Dedifferentiated amniotic fluid mesenchymal stem cell (primary cell): ENCODE measurements at regions not wholly inside any gene's neighbourhood (a gene's known extent, or its start where the extent isn't known, plus 50 kb on each side); places are given as distances from the start of the nearest gene placed in this dataset.
"Not testable (repeated sequence)": the region's sequence is repeated elsewhere in the genome, so short reads cannot be mapped to it uniquely, and the experiment has no call there.

Experiments
- DNase-seq: peaks from one replicate; pipeline ENCODE4 v3.0.0-alpha.2; 2016; ENCODE audit errors: extremely low spot score

DNA sequence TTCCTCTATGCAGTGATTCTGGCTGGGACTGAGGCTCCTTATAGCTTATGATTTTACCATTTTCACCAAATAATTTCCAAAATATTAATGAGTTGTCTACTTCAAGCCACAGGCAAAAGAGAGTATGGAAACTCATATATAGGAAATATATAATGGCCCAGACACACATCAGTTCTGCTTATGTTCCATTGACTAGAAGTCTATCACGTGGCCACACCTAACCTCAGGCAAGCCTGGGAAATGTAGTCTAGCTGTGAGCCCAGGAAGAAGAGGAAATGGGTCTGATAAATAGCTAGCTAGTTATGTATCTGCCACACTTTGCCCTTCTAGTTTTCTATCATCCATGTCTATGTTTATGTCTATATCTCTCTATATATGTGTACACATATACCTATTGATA is 195.1 kb downstream of the OTOL1 start:
- DNase-seq: no peak

DNA sequence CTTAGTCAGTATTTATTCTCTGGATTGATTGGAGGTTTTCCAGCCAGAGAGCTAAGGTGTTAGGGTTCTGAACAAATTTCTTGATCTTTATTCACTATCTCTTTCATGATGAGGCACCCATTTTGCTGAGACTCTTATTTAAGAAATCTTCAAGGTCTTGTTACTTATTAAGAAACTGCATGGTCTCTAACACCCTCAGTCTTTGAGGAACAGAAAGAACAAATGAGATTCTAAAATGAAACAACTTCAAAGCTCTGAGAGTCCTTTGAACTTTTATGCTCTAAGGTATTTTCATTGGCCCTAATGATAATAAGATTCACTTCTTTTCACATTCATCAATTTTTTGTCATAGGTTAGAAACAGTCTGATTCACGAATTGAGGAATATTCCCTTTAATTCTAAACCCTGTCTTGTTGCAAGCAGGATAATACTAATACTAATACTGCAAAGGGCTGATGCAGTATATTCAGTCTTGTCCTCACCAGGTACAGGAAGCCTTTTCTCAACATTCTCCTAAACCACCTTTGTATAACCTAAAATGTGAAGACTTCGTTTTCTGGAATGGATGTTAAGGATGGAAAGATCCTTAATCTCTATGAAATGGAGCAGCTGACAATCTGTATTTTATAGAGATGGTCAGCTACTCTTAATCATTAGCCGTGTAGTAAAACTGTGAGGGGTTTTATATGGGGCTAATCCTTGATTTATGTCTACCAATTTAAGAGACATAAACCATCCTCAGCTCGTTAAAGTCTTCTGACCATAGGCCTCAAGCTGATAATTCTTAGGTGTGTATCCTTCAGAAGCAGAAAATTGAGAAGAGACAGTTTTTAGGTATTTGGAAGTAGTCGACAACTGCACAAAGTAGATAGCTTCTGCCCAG is 198.3 kb downstream of the OTOL1 start:
- DNase-seq: no peak

DNA sequence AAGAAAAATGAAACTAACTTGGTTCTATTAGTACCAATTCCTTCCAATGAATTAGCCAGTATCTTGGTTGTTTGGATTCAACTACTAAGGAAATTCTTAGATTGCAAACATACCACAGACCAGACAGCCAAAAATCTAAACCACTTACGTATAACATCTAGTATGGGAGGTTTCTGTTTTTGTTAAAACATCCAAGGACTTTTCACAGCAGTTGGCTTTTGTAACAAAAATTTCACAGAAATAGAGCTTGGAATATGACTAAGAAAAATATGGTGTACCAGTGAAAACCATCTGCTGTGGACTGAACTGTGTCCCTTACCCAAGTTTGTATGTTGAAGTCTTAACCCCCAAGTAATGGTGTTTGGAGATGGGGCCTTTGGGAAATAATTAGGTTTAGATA is 199.2 kb downstream of the OTOL1 start:
- DNase-seq: no peak

DNA sequence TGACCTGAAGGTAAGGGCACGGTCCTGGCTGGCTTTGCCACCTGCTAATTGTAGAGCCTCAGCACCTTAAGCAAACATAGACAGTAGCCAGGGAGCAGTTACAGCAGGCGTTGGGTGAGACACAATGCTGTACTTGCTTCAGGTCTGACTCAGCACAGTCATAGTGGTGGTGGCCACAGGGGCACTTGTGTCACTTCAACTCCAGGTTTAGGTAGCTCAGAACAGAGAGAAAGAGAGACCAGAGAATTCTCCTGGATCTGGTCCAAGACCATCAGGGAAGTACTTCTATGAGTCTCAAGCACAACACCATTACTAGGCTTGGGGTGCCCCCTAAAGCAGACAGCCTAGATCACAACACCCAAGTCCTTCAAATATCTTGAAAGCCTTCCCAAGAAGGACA is 204.4 kb downstream of the OTOL1 start:
- no peak for DNase-seq

DNA sequence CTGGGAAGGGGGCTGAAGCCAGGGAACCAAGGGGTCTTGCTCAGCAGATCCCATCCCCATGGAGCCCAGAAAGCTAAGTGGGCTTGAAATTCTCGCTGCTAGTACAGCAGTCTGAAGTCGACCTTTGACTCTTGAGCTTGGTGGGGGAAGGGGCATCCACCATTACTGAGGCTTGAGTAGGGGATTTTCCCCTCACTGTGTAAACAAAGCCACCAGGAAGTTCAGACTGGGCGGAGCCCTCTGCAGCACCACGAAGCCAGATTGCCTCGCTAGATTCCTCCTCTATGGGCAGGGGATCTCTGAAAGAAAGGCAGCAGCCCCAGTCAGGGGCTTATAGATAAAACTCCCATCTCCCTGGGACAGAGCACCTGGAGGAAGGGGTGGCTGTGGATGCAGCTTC is 210.6 kb downstream of the OTOL1 start:
- DNase-seq: not testable (repeated sequence)

DNA sequence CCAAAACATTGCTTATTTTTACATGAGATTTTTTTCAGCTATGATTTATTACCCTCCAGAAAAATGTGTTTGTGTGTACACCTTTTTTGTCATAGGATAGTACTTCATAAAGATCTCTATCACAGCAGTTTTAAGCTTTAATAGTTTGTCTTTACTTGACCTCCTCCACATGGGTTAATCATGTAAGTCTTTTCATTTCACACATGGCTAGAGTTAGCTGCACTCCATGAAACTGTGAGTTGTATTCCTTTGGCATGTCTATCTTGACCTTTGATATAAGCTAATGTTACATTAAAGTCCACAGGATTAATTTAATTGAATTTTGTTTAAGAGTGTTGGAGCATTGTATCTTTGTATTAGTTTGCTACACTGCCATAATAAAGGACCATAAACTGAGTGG is 217.1 kb downstream of the OTOL1 start:
- DNase-seq: no peak

DNA sequence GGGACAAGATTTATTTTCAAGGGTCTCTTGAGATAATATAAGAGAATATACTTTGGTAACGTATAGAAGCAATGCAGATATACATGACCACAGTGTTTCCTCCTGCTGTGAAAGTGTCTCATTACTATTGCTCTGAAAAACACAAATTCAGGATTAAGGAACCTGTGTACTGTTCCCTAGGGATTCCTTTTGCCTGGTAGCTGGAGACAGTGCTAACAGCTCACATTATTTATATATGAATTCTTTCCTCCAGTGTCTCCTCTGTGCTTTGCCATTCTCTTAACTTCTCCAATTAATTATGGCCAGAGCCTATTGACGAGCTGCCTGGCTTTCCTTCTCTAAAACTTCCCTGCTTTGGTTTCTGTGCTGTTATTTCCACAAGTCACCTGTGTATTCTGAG is 235.4 kb downstream of the OTOL1 start:
- no peak for DNase-seq

DNA sequence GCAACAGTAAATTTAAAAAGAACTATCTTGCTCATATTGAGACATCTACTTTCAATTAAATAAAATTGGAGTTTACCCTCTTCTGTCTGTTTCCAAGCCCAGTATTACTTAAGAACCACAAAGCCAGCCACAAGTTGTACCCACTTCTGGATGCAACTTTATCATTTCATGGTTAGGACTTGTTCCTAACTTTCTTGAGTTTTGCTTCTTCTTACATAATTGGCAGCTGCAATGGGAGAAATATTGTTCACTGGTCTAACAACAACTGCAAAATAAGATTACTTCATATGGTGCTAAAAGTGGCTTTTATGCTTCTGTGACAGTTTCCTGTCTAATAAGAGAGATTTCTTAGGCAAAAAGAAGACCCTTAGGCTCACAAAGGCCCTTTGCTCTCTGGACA is 240.6 kb downstream of the OTOL1 start:
- no peak for DNase-seq

DNA sequence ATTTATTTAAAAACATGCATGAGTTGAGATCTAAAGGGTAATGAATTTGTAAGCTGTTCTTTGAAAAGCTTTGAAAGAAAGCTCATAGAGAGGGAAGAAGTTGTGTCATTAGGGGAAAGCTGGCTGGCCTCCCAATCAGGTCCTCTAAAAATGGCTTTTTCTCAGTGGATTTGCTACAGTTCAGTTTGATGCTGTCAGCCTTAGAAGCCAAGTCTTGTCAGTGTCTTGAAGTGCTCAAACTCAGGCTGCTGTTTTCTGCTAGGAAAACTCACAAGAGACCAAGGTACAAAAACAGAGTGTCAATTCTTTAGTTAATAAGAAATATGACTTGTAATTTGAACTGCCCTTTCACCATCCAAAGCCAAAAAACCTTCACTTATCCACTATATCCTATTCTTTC is 243.8 kb downstream of the OTOL1 start:
- DNase-seq: no peak

DNA sequence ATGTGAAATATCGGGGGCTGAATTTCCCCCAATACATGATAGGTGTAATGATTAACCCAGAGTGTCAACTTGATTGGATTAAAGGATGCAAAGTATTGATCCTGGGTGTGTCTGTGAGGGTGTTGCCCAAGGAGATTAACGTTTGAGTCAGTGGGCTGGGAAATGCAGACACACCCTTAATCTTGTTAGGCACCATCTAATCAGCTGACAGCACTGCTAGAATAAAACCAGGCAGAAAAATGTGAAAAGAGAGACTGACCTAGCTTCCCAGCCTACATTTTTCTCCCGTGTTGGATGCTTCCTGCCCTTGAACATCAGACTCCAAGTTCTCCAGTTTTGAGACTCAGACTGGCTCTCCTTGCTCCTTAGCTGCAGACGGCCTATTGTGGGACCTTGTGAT is 247.8 kb downstream of the OTOL1 start:
- no peak for DNase-seq

DNA sequence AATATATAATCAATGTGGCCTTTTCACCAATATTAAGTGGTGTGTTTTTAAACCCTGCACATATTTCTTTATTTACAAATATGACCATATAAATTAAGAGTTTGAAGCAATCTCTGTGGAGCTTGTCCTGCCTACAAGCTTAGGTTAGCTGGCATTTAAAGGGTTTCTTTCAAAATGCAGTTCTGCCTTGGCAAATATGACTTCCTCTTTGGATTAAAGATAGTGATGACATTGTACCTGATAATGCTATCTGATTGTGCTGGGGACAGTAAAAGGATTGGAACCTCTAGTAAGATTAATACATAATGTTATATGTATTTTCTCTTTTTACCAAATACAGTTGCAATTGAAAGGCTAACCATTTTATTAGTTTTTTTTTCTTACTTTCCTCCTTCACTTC is 249.1 kb downstream of the OTOL1 start:
- no peak for DNase-seq

DNA sequence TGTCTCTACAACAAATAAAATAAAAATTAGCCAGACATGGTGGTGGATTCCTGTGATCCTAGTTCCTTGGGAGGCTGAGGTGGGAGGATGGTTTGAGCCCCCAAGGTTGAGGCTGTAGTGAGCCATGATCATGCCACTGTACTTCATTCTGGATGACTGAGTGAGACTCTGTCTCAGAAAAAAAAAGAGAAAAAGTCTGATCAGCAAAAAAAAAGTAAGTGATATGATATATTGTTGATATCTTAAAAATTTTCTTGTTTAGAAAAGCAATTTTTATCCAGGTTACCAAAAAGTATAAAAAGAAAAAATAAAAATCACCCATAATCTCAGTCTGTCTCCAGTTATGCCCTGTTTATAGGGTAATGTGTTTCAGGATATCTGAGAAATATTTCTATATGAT is 251.4 kb downstream of the OTOL1 start:
- no peak for DNase-seq

DNA sequence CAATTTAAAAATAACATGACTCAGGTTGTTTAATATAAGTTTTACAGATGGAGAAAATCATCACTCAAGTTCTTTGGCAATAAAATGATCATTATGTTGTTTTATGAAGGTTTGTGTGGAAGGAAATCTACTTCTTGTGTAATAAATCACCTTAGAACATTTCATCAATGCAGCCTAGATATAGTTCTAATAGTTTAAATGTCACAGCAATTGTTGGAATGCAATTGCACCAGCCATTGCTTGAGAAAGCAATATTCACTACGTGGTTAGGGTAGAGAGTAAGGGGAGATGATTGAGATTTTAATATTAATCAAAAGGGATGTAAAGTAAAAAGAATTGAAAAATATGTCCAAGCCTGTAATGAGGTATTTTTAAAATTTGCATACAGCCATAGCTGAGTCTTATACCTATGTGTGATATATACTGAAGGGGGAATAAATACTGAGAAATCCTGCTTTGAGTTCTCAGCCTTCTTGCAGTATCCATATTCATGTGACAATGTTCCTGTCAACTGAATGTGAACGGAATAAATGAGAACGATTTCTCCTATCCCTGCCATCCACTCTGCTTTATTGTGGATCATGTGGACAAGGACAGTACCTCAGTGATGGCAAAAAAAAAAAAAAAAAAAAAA is 257.9 kb downstream of the OTOL1 start:
- no peak for DNase-seq

DNA sequence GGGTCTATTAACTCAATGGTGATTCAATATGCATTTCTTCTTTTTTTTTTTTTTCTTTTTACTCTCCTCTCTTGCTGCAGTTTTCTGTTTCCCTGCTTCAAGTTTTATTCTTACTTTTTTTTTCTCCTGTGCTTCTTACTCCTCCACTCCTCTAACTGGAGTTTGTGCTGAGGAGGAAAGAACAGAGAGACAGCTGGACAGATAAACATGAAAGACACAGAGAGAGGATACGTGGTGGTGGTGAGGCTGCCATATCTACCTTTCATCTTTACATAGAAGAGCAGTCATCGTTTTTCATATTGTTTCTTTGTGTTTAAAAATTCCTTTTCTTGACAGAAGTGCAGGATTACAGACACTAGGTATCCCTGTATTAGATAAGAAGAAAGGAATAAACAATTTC is 262.8 kb downstream of the OTOL1 start:
- DNase-seq: no peak

DNA sequence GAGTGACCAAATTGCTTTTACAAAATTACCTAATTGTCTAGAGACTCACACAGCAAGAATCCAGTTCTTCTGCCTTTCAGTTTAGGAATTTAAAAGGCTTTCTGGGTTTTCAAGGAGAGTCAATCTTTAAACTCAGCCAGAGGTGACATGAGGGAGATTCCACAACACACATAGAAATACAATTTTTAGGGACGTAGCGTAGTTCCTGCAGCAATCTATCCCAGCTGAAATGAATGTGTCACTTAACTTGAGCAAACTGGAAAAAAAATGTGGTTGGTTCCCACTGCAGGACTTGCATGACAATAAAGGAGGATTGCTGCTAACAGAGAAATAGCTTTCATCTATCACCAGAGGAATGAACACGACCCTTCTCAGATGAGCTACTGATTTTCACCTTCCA is 269.7 kb downstream of the OTOL1 start:
- no peak for DNase-seq

DNA sequence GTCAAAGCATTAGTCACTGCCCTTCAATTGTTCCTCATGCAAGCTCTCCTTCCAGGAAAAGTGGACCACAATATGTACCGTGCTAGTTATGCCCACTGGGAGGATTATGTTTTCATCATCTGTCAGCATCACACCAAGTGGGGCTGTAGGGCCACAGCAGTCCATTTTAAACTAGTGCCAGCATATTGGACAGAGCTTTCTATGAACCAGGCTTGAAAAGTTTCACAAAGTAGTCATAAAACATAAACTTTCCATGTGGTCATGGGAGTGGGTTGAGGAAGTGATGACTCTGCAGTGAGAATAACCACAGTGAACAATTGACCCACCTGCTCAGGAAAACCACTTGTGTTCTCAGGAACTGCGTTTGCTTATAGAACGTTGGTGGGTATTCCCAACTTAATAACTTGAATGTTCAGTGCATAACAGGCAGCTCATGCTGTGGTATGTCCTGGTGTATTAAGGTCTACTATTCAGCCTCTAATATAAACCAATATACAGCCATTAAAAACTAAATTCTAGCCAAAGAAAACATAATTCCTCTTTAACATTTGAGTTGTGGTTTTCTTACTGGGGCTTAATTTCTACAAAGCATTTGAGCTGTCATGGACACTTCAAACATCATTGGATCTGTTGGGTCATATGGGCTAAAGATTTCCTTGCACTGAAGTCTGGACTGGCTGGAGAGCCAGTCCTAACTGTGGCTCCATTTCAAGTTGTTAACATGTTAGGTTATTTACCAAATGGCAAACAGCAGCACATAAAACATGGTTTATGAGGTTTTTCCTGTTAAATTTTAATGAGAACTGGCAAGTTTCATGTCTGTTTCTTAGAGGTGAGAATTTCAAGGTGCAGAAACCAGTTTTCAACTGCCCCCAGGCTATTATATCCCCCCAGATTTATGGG is 274.1 kb downstream of the OTOL1 start:
- DNase-seq: no peak

DNA sequence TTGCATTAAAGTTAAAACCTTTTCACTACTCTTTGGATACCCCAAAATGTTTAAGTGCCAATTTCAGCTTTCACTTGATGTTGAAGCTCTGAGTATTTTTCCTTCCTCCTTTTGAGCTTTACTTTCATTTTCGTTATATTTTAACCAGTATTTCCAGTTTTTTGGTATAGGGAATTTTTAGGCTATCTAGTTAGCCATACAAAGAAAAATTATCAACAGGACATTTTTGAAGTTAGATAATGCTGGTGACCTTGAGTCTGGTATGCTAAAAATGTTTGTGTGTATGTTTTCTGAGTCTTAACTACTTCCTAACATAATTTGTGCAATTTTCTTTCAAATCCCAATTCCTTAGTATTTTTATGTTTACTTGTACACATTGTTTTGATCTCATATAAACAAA is 284.8 kb downstream of the OTOL1 start:
- DNase-seq: no peak

DNA sequence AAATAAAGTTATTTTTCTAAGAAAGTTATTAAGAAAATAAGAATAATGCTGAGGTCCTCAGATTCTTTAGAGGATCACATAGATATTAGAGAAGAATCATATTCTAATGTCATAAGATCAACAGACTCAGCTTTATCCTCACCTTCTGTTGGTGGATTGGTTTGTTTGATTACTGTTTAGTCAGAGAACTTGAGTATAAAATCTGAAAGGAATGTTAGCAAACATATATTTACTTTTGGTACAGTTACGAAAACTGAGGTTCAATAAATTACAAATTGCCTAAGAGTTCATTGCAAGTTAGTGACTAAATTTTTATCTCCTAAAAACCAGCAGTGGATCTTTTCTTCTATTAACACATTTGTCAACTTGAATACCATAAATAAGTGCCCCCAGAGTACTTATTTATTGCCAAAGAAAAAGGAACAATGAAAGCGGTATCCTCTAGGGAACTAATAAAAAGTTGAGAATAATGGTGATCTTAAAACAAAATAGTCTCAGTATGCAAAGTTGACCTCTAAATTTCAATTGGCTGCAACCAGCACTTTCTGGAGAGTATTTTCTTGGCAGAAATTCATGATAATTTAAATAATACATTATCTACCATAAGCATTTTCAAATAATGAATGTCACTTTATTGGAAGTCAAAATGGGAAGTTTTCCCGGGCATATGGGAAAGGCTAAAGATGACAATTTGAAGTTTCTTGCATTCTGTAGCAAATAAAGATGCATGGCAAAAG is 296.8 kb downstream of the OTOL1 start:
- DNase-seq: no peak

DNA sequence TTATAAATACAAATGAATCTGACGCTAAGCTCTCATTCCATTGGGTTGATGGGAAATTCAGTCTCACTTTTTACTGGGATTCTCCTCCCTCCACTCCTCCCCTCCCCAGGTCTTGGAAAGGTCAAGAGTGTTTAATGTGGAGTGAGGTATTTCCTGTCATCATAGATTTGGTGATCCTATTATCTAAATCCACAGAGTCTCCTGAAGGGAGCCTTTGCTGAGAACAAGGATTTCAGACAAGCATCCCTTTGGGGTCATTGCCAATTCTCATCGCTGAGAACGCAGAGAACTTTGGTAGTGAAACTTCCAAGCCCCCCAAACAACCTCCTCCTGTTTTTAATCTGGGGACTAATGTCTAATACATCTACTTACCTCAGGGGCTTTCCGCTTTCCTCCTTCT is 297.9 kb downstream of the OTOL1 start:
- no peak for DNase-seq

DNA sequence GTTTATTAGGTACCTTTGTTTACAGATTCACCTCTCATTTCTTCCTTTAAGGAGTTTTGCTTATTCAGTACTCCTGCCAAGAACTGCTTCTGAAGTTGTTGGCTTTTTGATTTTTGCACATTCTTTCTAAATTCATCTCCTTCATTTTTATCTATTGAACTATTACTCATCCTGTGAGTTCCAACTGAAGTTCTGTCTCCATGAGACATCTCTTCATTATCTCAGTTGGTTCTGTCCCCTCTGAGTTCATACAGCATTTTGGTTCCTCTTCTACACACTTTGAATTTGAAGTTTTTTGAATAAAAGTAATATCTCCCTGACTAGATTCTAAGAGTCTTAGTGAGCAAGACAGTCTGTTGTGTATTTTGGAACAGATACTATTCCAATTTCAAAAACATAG is 299.7 kb downstream of the OTOL1 start:
- no peak for DNase-seq

DNA sequence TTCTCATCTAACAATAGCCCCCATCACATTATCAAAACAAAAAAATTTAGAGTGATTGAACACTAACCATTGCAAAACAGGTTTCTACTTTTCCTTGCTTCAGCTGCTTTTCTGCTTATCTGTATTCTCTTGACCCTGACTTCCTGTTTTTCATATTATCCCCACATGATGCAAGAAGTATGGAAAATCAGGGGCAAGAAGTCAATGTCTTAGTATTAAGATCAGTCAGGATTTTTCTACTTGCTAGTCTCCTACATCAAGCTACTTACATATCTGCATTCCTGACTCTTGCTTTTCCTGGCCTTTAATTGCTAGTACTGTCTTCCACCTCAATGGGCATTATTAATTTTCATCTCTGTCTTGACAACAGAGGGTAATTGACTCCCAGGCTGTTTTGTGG is 300.2 kb downstream of the OTOL1 start:
- no peak for DNase-seq

DNA sequence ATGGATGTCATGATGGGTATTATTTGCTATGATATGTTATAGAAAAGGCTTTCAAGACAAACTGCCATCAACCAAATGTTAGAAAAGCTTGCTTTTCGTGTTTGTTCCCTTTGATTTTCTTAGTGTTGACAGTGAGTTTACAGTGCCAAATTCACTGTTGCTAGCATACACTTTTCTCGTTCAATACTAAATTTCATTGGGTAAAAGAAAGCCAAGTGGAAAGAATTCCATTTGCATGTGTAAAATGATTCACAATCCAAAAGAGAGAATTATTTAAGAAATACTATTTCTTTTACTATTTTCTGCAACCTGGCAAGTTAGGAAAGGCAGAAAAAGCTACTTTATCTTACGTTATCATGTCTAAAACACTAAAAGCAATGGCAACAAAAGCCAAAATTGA is 301.4 kb downstream of the OTOL1 start:
- no peak for DNase-seq
